ENCODE measurements at regions not wholly inside any gene's neighbourhood (a gene's known extent, or its start where the extent isn't known, plus 50 kb on each side); places are given as distances from the start of the nearest gene placed in this dataset.

DNA sequence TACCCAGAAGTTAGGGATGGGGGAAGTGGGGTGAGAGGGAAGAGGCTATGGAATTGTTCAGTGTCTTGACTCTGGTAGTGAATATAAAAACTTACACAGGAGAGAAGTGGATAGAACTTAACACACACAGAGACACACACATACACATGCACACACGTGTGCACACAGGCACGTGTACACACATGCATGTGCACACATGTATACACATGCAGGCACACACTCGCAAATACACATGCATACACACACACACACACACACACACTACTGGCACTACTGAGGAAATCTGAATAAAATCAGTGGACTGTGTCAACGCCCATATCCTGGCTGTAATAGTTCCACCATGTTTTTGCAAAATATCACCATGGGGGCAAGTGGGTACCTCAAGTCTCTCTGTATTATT, 107.9 kb downstream of the IRS2 start:
- POLR2A ChIA-PET (ENCODE audit: unreplicated experiment) = no interaction called here
- TF ChIP-seq, protein P1, sequence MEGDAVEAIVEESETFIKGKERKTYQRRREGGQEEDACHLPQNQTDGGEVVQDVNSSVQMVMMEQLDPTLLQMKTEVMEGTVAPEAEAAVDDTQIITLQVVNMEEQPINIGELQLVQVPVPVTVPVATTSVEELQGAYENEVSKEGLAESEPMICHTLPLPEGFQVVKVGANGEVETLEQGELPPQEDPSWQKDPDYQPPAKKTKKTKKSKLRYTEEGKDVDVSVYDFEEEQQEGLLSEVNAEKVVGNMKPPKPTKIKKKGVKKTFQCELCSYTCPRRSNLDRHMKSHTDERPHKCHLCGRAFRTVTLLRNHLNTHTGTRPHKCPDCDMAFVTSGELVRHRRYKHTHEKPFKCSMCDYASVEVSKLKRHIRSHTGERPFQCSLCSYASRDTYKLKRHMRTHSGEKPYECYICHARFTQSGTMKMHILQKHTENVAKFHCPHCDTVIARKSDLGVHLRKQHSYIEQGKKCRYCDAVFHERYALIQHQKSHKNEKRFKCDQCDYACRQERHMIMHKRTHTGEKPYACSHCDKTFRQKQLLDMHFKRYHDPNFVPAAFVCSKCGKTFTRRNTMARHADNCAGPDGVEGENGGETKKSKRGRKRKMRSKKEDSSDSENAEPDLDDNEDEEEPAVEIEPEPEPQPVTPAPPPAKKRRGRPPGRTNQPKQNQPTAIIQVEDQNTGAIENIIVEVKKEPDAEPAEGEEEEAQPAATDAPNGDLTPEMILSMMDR (conservative IDR thresholded peaks at IDR 0.05) = no peak
- TF ChIP-seq EZH2 (IDR thresholded peaks at IDR 0.05; ENCODE audit: low read depth) = no peak
- intact Hi-C loops (cut with micrococcal nuclease; ENCODE audit: unreplicated experiment) = no loop called here

DNA sequence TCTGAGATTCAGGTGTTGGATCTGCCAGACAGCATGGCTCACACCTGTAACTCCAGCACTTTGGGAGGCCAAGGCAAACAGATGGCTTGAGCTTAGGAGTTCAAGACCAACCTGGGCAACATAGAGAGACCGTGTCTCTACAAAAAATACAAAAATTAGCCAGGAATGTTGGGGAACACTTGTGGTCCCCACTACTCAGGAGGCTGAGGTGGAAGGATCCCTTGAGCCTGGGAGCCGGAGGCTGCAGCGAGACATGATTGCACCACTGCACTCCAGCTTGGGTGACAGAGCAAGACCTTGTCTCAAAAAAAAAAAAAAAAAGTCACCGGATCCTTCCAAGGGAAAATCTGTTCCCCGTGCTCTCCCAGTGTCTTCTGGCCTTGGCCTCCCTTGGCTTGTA, 109.2 kb downstream of the IRS2 start:
- ChIA-PET POLR2A (ENCODE audit: unreplicated experiment) (no interaction called here), CTCF (no interaction called here)
- H3K9me2 ChIP-seq (ENCODE audit: insufficient read depth) = no peaks in the 10 kb centered on the region
- no peak overlapping the region for H3K4me2 ChIP-seq
- no peak for DNase-seq
- TF ChIP-seq, protein P1 (conservative IDR thresholded peaks at IDR 0.05) = no peak
- no peak for TF ChIP-seq EZH2 (IDR thresholded peaks at IDR 0.05; ENCODE audit: low read depth)
- H3K27ac ChIP-seq = no peak overlapping the region
- H4K20me1 ChIP-seq (ENCODE audit: insufficient read depth) = no peaks in the 10 kb centered on the region
- H3K36me3 ChIP-seq (ENCODE audit: low read depth) = no peaks in the 10 kb centered on the region
- no TSS peak for BruUV-seq (replicated peaks)
- H3K4me3 ChIP-seq = no peak overlapping the region
- H3F3A ChIP-seq (ENCODE audit: insufficient read depth, low read depth) = peaks cover 3% of the 10 kb centered on the region; the same call in 1 of the 2 replicates
- no peak overlapping the region for H2AFZ ChIP-seq
- H3K27me3 ChIP-seq (ENCODE audit: insufficient read depth, low read depth) = no peaks in the 10 kb centered on the region
- no peaks in the 10 kb centered on the region for H3K9me3 ChIP-seq (ENCODE audit: insufficient read depth, low read depth)
- intact Hi-C loops (cut with micrococcal nuclease; ENCODE audit: unreplicated experiment) = no loop called here
- peaks cover 6% of the 10 kb centered on the region for H3K4me1 ChIP-seq (replicated peaks; ENCODE audit: insufficient read depth)
- H3K79me2 ChIP-seq (ENCODE audit: low read depth) = no peaks in the 10 kb centered on the region

More for the DNA sequence above, 107.9 kb downstream of the IRS2 start:
- Histone ChIP-seq H4K20me1 (ENCODE audit: insufficient read depth) (no peaks in the 10 kb centered on the region), H3K9me3 (ENCODE audit: insufficient read depth, low read depth) (no peaks in the 10 kb centered on the region), H3F3A (ENCODE audit: insufficient read depth, low read depth) (peaks cover 15% of the 10 kb centered on the region), H3K4me1 (replicated peaks; ENCODE audit: insufficient read depth) (peaks cover 18% of the 10 kb centered on the region), H3K9me2 (ENCODE audit: insufficient read depth) (no peaks in the 10 kb centered on the region), H3K79me2 (ENCODE audit: low read depth) (no peaks in the 10 kb centered on the region), H3K4me2 (no peak overlapping the region), H3K36me3 (ENCODE audit: low read depth) (no peaks in the 10 kb centered on the region), H2AFZ (no peak overlapping the region), H3K27ac (no peak overlapping the region), H3K27me3 (ENCODE audit: insufficient read depth, low read depth) (no peaks in the 10 kb centered on the region), H3K4me3 (no peak overlapping the region)
- no TSS peak for BruUV-seq (replicated peaks)
- CTCF ChIA-PET = no interaction called here
- no peak for DNase-seq

DNA sequence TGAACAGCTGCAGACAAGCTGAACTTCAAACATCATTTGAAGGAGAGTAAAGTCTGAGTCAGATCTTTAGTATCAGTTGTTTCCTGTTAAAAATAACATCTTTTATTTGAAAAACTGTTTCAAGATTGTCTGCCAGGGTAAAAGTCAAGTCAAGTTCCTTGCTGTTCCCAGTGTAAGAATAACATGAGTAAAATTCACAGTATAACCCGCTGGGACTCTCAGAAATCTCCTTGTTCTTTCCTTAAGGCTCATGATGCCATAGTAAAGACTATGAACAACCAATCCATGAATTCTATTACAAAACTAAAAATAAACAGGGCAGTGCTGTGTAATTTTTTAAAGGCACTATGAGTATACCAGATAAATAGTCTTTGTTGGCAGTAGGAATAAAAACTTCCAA, 112.9 kb downstream of the IRS2 start:
- ChIA-PET CTCF (no interaction called here), POLR2A (ENCODE audit: unreplicated experiment) (no interaction called here)
- no peaks in the 10 kb centered on the region for H3K9me2 ChIP-seq (ENCODE audit: insufficient read depth)
- no peak for TF ChIP-seq EZH2 (IDR thresholded peaks at IDR 0.05; ENCODE audit: low read depth)
- TF ChIP-seq, protein P1 (conservative IDR thresholded peaks at IDR 0.05) = no peak
- H3K27me3 ChIP-seq (ENCODE audit: insufficient read depth, low read depth) = no peaks in the 10 kb centered on the region
- H3K36me3 ChIP-seq (ENCODE audit: low read depth) = no peaks in the 10 kb centered on the region
- H3K4me3 ChIP-seq = no peak overlapping the region
- H3K27ac ChIP-seq = no peak overlapping the region
- BruUV-seq (replicated peaks) = no TSS peak
- intact Hi-C loops (cut with micrococcal nuclease; ENCODE audit: unreplicated experiment) = no loop called here
- H3K79me2 ChIP-seq (ENCODE audit: low read depth) = no peaks in the 10 kb centered on the region; the same call in 1 of the 2 replicates
- no peak overlapping the region for H2AFZ ChIP-seq
- no peaks in the 10 kb centered on the region for H4K20me1 ChIP-seq (ENCODE audit: insufficient read depth)
- H3F3A ChIP-seq (ENCODE audit: insufficient read depth, low read depth) = peaks cover 27% of the 10 kb centered on the region
- no peak for DNase-seq
- no peak overlapping the region for H3K4me2 ChIP-seq
- H3K9me3 ChIP-seq (ENCODE audit: insufficient read depth, low read depth) = no peaks in the 10 kb centered on the region
- H3K4me1 ChIP-seq (replicated peaks; ENCODE audit: insufficient read depth) = peaks cover 26% of the 10 kb centered on the region
